K562 (cell line): ENCODE measurements at regions not wholly inside any gene's neighbourhood (a gene's known extent, or its start where the extent isn't known, plus 50 kb on each side); places are given as distances from the start of the nearest gene placed in this dataset.

ENCODE experiments used
- ATAC-seq: fragments of 200-7000 bp; cut with Tn5 transposase; 3 replicates; pipeline ENCODE4 v1.9.1; 2020; ENCODE audit warnings: moderate library complexity
- BruUV-seq: library from RNA; stranded (reverse); fragments of 400-500 nt; replicated peaks from 2 replicates; lab custom pipeline; 2021; lab: Mats Ljungman, UMichigan
- CTCF ChIA-PET: fragments of 300-600 bp; formaldehyde crosslinking; extraction: SDS; loops from one replicate; lab custom pipeline; 2021; ENCODE audit warnings: low intra/inter-chr PET ratio; lab: Yijun Ruan, JAX
- POLR2A ChIA-PET: fragments of 300-600, 350-650 bp; sonication (Branson Sonifier 250); formaldehyde crosslinking; extraction: SDS; loops from one replicate; lab custom pipeline; 2021; ENCODE audit warnings: antibody characterized with exemption, inconsistent platforms; lab: Yijun Ruan, JAX
- DNase-seq, 4 experiments: peaks; one replicate each; pipeline versions ENCODE4 v3.0.0 to v3.0.0-alpha.2; 2011 to 2018; ENCODE audit warnings: low spot score in 3 of 4, mixed read lengths in 3 of 4; ENCODE audit errors: extremely low read depth in 1 of 4
- FAIRE-seq: peaks from 2 replicates; lab custom pipeline; 2011; peaks lifted over from hg19 to GRCh38; lab: Jason Lieb, UNC
- H2AFZ ChIP-seq: 2 replicates; pipeline ENCODE4 v1.6.0; 2011; ENCODE audit warnings: low read depth, low read length, control low read depth, inconsistent platforms
- H3K27ac ChIP-seq: fragments of 200-600 bp; 3 replicates; pipeline ENCODE4 v1.8.0; 2011; ENCODE audit warnings: low read depth, mild to moderate bottlenecking, control low read depth, inconsistent platforms, low read length, moderate library complexity, mixed read lengths; ENCODE audit errors: extremely low read depth
- H3K27me3 ChIP-seq, 2 experiments: fragments of 300-600 bp in 1 of 2; 2 replicates in 1 of 2; 3 replicates in 1 of 2; pipeline versions ENCODE4 v1.6.0 to v1.8.0; 2011; ENCODE audit warnings: inconsistent platforms in 2 of 2, low read length in 2 of 2, mild to moderate bottlenecking in 1 of 2, mixed read lengths in 1 of 2, moderate library complexity in 1 of 2; ENCODE audit not compliant: control insufficient read depth in 2 of 2, insufficient read depth in 2 of 2
- H3K36me3 ChIP-seq: fragments of 300-600 bp; 3 replicates; pipeline ENCODE4 v1.8.0; 2011; ENCODE audit warnings: mild to moderate bottlenecking, low read length, inconsistent platforms; ENCODE audit not compliant: control insufficient read depth, insufficient read depth
- H3K4me1 ChIP-seq, 2 experiments: fragments of 200-600 bp in 1 of 2; replicated peaks in 1 of 2; 2 replicates in 1 of 2; 3 replicates in 1 of 2; pipeline versions ENCODE4 v1.5.1 to v1.8.0; 2011; ENCODE audit warnings: inconsistent platforms in 2 of 2, low read length in 2 of 2, mild to moderate bottlenecking in 1 of 2, mixed read lengths in 1 of 2, moderate library complexity in 1 of 2; ENCODE audit not compliant: control insufficient read depth in 2 of 2, insufficient read depth in 2 of 2
- H3K4me2 ChIP-seq: 2 replicates; pipeline ENCODE4 v1.6.1; 2011; ENCODE audit warnings: low read length, control low read depth, inconsistent platforms, mixed read lengths; ENCODE audit not compliant: insufficient read depth
- H3K4me3 ChIP-seq: fragments of 200-600 bp; sonication (generic), shearing (Covaris generic); 2 replicates; pipeline ENCODE4 v1.5.1; 2016; ENCODE audit warnings: control low read depth, inconsistent platforms
- H3K79me2 ChIP-seq: fragments of 200-600 bp; 3 replicates; pipeline ENCODE4 v1.8.0; 2011; ENCODE audit warnings: low read length, inconsistent platforms; ENCODE audit not compliant: control insufficient read depth, insufficient read depth
- H3K9ac ChIP-seq, 2 experiments: 2 replicates each; pipeline versions ENCODE4 v1.6.0 to v1.6.1; 2011; ENCODE audit warnings: low read depth in 2 of 2, low read length in 2 of 2, control low read depth in 1 of 2, inconsistent platforms in 1 of 2, mild to moderate bottlenecking in 1 of 2, mixed read lengths in 1 of 2; ENCODE audit not compliant: insufficient read depth in 1 of 2
- H3K9me1 ChIP-seq: one replicate; pipeline ENCODE4 v1.6.0; 2011; ENCODE audit warnings: inconsistent platforms, mild to moderate bottlenecking, low read length, moderate library complexity; ENCODE audit not compliant: control insufficient read depth, insufficient read depth
- H3K9me3 ChIP-seq: replicated peaks from 2 replicates; pipeline ENCODE4 v1.5.1; 2011; ENCODE audit warnings: low read depth, low read length, inconsistent platforms; ENCODE audit not compliant: control insufficient read depth, insufficient read depth
- H4K20me1 ChIP-seq: replicated peaks from 2 replicates; pipeline ENCODE4 v1.6.1; 2011; ENCODE audit warnings: low read length, inconsistent platforms, mixed read lengths; ENCODE audit not compliant: control insufficient read depth, insufficient read depth
- E4F1 ChIP-seq: fragments of 250-450 bp; sonication (Bioruptor Pico); IDR thresholded peaks from 2 replicates; pipeline ENCODE4 v1.5.0; 2021; ENCODE audit warnings: mild to moderate bottlenecking, borderline replicate concordance
- EGR1 ChIP-seq: fragments of 450-650 bp; conservative IDR thresholded peaks from 2 replicates; pipeline ENCODE4 v1.6.1; 2017; ENCODE audit warnings: mild to moderate bottlenecking
- ETS2 ChIP-seq: IDR thresholded peaks from 2 replicates; pipeline ENCODE4 v1.6.1; 2016; ENCODE audit warnings: borderline replicate concordance, missing genetic modification characterization, mild to moderate bottlenecking, moderate library complexity, missing compliant biosample characterization; ENCODE audit not compliant: poor library complexity, severe bottlenecking
- RFX1 ChIP-seq: fragments of 450-650 bp; IDR thresholded peaks from 2 replicates; pipeline ENCODE4 v1.6.1; 2016; ENCODE audit warnings: mild to moderate bottlenecking, moderate library complexity
- RFX5 ChIP-seq: IDR thresholded peaks from 2 replicates; pipeline ENCODE4 v1.6.1; 2011; ENCODE audit warnings: low read depth, mild to moderate bottlenecking, improper control_type of control experiment, low read length
- SREBF2 ChIP-seq: sonication (generic); formaldehyde crosslinking; IDR thresholded peaks from 2 replicates; pipeline ENCODE4 v1.4.0; 2020; ENCODE audit warnings: mild to moderate bottlenecking, missing genetic modification reagents
- WGBS: fragments of 100-300 bp; shearing (Covaris generic); methylation state at CpG from one replicate; pipeline ENCODE4 v1.1.6; 2016; ENCODE audit warnings: low coverage, mixed read lengths; ENCODE audit not compliant: insufficient coverage; ENCODE audit errors: missing lambda C conversion rate; 5-methylcytosine and 5-hydroxymethylcytosine counted together
- in situ Hi-C: fragments of 300-500 bp; cut with MboI; formaldehyde crosslinking; loops from 4 replicates; pipeline ENCODE4 v1.15.0; 2018; ENCODE audit warnings: inconsistent platforms, mixed read lengths
- intact Hi-C: fragments of 100-400 bp; cut with micrococcal nuclease; formaldehyde crosslinking; loops from 2 replicates; pipeline ENCODE4 v1.14.2; 2022

GRCh38 chr3:144754076-144754783 lies 782.6 kb downstream of the DIPK2A start (continued):
- TF ChIP-seq SREBF2 (no peak), EGR1 (no peak)

- Histone ChIP-seq H2AFZ (no peak overlapping the region), H3K4me3 (no peak overlapping the region), H4K20me1 (no peaks in the 10 kb centered on the region), H3K9me1 (no peaks in the 10 kb centered on the region), H3K4me2 (no peak overlapping the region), H3K9ac (no peak overlapping the region), H3K79me2 (no peaks in the 10 kb centered on the region), H3K27me3 (no peaks in the 10 kb centered on the region), H3K9me3 (no peaks in the 10 kb centered on the region), H3K4me1 (no peaks in the 10 kb centered on the region), H3K36me3 (no peaks in the 10 kb centered on the region), H3K27ac (no peak overlapping the region)
- DNase-seq, result no peak
- intact Hi-C loops, result no loop called here
- no peak for ATAC-seq
- in situ Hi-C loops, result no loop called here
- no peak for TF ChIP-seq RFX1
- no peak for TF ChIP-seq ETS2
- TF ChIP-seq E4F1 (CRISPR knock-in tag), result no peak
- no peak for TF ChIP-seq RFX5
- no peak for FAIRE-seq
- WGBS, result under 1% methylated on average over 22 of the region's 27 CpGs
- no TSS peak for BruUV-seq
- CTCF ChIA-PET, result no interaction called here
- POLR2A ChIA-PET, result no interaction called here
These were observed 785.2 kb downstream of the DIPK2A start for GRCh38 chr3:144756704-144757440.
